WI38 (cell line): ENCODE measurements at regions not wholly inside any gene's neighbourhood (a gene's known extent, or its start where the extent isn't known, plus 50 kb on each side); places are given as distances from the start of the nearest gene placed in this dataset.

ENCODE experiments used
- H3K4me3 ChIP-seq: 2 replicates; pipeline ENCODE4 v1.5.1; 2011; ENCODE audit warnings: low read depth, mild to moderate bottlenecking, control low read depth, low read length
- TF ChIP-seq, protein P1 (sequence below): IDR thresholded peaks from 2 replicates; pipeline ENCODE4 v1.5.1; 2012; ENCODE audit warnings: low read depth, mild to moderate bottlenecking, control low read depth, low read length

DNA sequence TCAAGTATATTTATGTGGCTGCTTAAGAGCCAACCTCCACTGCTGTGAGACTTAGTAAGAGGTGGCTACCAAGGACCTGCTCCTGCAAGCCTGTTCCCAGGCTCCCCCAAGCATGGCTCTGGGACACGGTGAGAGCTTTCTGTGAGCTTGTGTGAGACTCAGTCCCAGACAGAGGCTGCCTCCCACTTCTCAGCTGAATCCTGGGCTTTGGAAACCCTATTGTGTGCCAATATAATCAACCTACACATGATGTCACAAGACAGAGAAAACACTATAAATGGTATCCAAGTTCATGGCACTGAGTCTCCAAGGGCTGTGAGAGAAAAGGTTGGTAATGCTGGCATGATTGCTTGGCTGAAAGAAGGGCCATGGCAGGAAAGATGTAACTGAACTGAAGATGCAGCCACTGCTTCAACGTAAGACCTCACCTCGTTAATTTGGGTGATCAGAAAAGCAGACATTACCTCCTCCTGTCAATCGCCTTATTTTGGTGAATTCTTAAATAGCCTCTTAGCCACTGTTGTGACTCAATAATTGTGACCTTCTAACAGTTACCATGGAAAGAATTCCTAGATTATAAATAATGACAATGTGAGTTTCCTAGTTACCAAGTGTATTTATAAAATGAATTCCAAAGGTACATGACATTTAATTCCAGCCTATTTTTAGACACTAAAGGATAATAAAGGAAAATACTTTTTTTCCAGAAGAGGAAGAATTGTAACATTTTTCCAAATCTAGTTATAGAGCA is 332.0 kb downstream of the IRS2 start:
- no peak overlapping the region for H3K4me3 ChIP-seq
- TF ChIP-seq, protein P1, sequence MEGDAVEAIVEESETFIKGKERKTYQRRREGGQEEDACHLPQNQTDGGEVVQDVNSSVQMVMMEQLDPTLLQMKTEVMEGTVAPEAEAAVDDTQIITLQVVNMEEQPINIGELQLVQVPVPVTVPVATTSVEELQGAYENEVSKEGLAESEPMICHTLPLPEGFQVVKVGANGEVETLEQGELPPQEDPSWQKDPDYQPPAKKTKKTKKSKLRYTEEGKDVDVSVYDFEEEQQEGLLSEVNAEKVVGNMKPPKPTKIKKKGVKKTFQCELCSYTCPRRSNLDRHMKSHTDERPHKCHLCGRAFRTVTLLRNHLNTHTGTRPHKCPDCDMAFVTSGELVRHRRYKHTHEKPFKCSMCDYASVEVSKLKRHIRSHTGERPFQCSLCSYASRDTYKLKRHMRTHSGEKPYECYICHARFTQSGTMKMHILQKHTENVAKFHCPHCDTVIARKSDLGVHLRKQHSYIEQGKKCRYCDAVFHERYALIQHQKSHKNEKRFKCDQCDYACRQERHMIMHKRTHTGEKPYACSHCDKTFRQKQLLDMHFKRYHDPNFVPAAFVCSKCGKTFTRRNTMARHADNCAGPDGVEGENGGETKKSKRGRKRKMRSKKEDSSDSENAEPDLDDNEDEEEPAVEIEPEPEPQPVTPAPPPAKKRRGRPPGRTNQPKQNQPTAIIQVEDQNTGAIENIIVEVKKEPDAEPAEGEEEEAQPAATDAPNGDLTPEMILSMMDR: no peak

DNA sequence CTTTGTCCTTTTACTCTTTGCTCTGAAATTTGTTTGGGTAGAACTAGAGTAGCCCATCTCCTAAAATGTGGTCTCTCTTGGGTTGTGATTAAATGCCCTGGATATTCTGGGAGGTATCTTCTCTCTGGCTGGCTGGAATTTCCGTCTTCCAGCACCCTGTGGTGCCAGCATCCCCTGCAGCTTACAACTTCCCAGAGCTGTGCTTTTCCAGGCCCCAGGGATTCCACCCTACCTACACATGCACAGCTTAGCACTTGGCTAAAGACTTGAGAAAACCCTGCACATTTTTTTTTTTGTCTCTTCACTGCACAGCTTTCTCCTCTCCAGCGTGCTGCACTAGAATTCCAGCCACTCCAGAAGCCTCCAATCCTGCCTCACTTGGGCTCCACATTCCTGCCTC is 334.7 kb downstream of the IRS2 start:
- H3K4me3 ChIP-seq: no peak overlapping the region
- TF ChIP-seq, protein P1: no peak

DNA sequence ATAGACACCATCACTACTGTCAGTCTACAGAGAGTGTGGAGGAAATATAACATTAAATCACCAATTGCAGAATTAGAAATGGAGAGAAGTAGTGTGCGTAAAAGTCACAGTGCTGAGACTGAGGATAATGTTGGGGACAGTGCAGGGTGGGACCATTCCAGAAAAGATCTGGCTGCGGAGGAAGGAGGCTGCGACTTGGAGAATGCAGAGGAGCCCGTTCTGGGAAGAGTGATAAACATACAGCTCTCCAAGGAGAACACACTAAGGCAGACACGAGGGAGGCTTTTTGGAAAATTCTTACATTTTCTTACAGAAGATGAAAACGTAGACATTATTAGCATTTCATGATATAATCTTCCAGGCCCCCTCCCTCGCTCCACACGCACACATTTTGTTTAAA is 337.8 kb downstream of the IRS2 start:
- H3K4me3 ChIP-seq: no peak overlapping the region
- TF ChIP-seq, protein P1: no peak

DNA sequence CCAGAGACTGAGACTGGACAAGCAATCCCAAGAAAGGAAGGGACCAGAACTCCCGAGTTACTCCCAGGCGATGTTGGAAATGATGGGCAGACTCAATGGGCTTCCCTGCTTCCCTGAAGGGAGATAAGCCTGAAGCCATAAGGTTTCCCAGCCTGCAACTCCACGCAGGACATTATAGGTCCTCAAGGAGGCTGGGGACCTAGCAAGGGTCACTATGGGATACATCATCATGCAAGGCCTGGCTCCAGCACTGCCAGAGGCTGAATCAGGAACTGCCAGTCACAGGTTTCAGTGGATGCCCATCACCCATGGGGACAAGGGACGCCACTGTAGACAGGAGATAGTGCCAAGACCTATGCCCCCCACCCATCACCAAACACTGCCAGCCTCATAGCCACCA is 338.7 kb downstream of the IRS2 start:
- TF ChIP-seq, protein P1: no peak
- no peak overlapping the region for H3K4me3 ChIP-seq

DNA sequence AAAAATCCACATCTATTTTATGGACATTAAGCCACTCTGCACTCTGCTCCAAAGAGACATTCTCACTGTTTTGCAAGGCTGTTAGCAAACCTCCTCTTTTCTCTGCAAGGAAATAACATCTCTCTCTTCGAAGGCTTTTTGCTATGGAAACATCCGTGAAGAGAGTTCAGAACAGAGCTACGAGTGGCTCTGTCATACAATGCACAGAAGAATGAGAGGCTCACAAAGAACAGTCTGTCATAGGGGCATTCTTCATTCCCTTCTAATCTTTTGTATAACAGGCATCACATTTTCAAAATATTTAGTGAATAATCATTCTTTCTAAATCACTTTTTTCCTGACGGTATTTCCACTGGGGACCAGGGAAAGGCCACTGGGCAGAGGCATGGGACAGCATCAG is 346.1 kb downstream of the IRS2 start:
- TF ChIP-seq, protein P1: no peak
- no peak overlapping the region for H3K4me3 ChIP-seq

DNA sequence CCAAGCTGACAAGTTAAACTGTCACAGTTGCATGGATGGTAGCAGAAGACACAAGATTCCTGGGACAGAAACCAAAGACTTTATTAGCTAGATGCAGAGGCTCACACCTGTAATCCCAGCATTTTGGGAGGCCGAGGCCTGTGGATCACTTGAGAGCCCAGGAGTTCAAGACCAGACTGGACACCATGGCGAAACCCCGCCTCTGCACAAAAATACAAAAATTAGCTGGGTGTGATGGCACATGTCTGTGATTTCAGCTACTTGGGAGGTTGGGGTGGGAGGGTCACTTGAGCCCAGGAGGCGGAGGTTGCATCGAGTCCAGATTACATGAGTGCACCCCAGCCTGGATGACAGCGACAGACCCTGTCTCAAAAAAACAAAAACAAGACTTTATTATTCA is 346.6 kb downstream of the IRS2 start:
- TF ChIP-seq, protein P1: no peak
- no peak overlapping the region for H3K4me3 ChIP-seq

DNA sequence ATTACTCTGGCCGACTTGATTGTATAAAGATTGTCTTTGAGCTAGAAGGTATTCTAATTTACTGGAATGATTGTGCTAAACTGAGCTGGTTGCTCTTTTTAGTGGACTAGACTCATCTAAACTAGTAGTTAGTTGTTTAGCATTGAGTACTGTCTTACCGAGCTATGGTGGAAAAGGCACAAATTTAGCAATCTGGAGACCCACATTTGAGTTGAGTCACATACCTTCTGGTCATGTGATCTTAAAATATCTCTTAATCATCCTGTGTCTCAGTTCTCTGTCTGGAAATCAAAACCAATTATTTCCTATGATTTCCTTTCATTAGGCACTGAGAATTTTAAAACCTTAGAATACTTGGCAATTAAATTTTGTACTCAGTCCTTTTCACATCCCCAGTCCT is 349.5 kb downstream of the IRS2 start:
- no peak overlapping the region for H3K4me3 ChIP-seq
- TF ChIP-seq, protein P1: no peak
